ENCODE measurements at regions not wholly inside any gene's neighbourhood (a gene's known extent, or its start where the extent isn't known, plus 50 kb on each side); places are given as distances from the start of the nearest gene placed in this dataset.

DNA sequence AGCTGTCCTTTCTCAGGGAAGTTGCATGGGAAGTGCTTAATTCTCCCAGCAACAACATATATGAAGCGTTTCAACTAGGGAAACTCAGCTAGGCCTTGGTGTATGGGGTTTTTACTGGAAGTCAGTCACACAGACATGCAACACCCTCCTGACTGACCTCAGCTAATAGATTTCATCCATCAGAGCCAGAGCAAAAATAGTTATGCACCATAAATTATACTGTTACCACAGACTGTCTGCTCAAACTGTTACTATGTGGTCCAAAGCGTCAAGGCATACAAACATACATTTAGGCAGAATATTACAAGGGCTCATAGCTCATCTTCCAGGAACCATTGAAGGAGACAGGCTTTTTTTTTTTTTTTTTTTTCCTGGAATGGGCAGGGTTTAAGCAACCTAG is 417.9 kb downstream of the ANKRD7 start:
- TF ChIP-seq, protein P1, sequence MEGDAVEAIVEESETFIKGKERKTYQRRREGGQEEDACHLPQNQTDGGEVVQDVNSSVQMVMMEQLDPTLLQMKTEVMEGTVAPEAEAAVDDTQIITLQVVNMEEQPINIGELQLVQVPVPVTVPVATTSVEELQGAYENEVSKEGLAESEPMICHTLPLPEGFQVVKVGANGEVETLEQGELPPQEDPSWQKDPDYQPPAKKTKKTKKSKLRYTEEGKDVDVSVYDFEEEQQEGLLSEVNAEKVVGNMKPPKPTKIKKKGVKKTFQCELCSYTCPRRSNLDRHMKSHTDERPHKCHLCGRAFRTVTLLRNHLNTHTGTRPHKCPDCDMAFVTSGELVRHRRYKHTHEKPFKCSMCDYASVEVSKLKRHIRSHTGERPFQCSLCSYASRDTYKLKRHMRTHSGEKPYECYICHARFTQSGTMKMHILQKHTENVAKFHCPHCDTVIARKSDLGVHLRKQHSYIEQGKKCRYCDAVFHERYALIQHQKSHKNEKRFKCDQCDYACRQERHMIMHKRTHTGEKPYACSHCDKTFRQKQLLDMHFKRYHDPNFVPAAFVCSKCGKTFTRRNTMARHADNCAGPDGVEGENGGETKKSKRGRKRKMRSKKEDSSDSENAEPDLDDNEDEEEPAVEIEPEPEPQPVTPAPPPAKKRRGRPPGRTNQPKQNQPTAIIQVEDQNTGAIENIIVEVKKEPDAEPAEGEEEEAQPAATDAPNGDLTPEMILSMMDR (IDR thresholded peaks at IDR 0.05; ENCODE audit: poor library complexity, severe bottlenecking), result no peak
- TF ChIP-seq SMC3 (conservative IDR thresholded peaks at IDR 0.05; ENCODE audit: poor library complexity) (no peak), POLR2AphosphoS5 (IDR thresholded peaks at IDR 0.05) (no peak), EZH2 (IDR thresholded peaks at IDR 0.05; ENCODE audit: borderline replicate concordance, insufficient read depth, low read length, poor library complexity, severe bottlenecking) (no peak), RAD21 (conservative IDR thresholded peaks at IDR 0.05) (no peak)
- TF ChIP-seq, protein P2, sequence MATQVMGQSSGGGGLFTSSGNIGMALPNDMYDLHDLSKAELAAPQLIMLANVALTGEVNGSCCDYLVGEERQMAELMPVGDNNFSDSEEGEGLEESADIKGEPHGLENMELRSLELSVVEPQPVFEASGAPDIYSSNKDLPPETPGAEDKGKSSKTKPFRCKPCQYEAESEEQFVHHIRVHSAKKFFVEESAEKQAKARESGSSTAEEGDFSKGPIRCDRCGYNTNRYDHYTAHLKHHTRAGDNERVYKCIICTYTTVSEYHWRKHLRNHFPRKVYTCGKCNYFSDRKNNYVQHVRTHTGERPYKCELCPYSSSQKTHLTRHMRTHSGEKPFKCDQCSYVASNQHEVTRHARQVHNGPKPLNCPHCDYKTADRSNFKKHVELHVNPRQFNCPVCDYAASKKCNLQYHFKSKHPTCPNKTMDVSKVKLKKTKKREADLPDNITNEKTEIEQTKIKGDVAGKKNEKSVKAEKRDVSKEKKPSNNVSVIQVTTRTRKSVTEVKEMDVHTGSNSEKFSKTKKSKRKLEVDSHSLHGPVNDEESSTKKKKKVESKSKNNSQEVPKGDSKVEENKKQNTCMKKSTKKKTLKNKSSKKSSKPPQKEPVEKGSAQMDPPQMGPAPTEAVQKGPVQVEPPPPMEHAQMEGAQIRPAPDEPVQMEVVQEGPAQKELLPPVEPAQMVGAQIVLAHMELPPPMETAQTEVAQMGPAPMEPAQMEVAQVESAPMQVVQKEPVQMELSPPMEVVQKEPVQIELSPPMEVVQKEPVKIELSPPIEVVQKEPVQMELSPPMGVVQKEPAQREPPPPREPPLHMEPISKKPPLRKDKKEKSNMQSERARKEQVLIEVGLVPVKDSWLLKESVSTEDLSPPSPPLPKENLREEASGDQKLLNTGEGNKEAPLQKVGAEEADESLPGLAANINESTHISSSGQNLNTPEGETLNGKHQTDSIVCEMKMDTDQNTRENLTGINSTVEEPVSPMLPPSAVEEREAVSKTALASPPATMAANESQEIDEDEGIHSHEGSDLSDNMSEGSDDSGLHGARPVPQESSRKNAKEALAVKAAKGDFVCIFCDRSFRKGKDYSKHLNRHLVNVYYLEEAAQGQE (IDR thresholded peaks at IDR 0.05; ENCODE audit: borderline replicate concordance), result no peak

Data from neural cell (in vitro differentiated cells).